Liver (tissue), 3 donors: ENCODE measurements at regions not wholly inside any gene's neighbourhood (a gene's known extent, or its start where the extent isn't known, plus 50 kb on each side); places are given as distances from the start of the nearest gene placed in this dataset.

Source experiments
- CTCF ChIP-seq: fragments of 150-350 bp; IDR thresholded peaks from 2 replicates; pipeline ENCODE4 v1.5.1; 2017; ENCODE audit warnings: improper control_type of control experiment, low read depth, low read length; ENCODE audit not compliant: missing input control
- RAD21 ChIP-seq, 2 donors: IDR thresholded peaks; 2 replicates each; pipeline ENCODE4 v1.6.1; 2016; ENCODE audit warnings: antibody characterized with exemption in 2 of 2, mild to moderate bottlenecking in 2 of 2
- RXRA ChIP-seq, 2 donors: IDR thresholded peaks; 2 replicates each; pipeline ENCODE4 v1.6.1; 2017 to 2018; ENCODE audit warnings: antibody characterized with exemption in 2 of 2, mild to moderate bottlenecking in 1 of 2
- SP1 ChIP-seq: IDR thresholded peaks from 2 replicates; pipeline ENCODE4 v1.6.1; 2018; ENCODE audit warnings: antibody characterized with exemption, mild to moderate bottlenecking
- YY1 ChIP-seq: IDR thresholded peaks from 2 replicates; pipeline ENCODE4 v1.6.1; 2016; ENCODE audit warnings: antibody characterized with exemption, mild to moderate bottlenecking
- TF ChIP-seq, protein P1 (sequence below): IDR thresholded peaks from 2 replicates; pipeline ENCODE4 v1.6.1; 2016; ENCODE audit warnings: antibody characterized with exemption, mild to moderate bottlenecking
- TF ChIP-seq, protein P2 (sequence below): IDR thresholded peaks from 2 replicates; pipeline ENCODE4 v1.6.1; 2016; ENCODE audit warnings: antibody characterized with exemption
- donor health status: healthy.
- donor health status: healthy.

GRCh38 chr4:101724093-101724492 is 66.4 kb upstream of the BANK1 start:
- TF ChIP-seq CTCF (no peak), SP1 (no peak), YY1 (no peak), RXRA (IDR thresholded peaks at IDR 0.05) (no peak), RAD21 (IDR thresholded peaks at IDR 0.05) (no peak)
- TF ChIP-seq, protein P1, sequence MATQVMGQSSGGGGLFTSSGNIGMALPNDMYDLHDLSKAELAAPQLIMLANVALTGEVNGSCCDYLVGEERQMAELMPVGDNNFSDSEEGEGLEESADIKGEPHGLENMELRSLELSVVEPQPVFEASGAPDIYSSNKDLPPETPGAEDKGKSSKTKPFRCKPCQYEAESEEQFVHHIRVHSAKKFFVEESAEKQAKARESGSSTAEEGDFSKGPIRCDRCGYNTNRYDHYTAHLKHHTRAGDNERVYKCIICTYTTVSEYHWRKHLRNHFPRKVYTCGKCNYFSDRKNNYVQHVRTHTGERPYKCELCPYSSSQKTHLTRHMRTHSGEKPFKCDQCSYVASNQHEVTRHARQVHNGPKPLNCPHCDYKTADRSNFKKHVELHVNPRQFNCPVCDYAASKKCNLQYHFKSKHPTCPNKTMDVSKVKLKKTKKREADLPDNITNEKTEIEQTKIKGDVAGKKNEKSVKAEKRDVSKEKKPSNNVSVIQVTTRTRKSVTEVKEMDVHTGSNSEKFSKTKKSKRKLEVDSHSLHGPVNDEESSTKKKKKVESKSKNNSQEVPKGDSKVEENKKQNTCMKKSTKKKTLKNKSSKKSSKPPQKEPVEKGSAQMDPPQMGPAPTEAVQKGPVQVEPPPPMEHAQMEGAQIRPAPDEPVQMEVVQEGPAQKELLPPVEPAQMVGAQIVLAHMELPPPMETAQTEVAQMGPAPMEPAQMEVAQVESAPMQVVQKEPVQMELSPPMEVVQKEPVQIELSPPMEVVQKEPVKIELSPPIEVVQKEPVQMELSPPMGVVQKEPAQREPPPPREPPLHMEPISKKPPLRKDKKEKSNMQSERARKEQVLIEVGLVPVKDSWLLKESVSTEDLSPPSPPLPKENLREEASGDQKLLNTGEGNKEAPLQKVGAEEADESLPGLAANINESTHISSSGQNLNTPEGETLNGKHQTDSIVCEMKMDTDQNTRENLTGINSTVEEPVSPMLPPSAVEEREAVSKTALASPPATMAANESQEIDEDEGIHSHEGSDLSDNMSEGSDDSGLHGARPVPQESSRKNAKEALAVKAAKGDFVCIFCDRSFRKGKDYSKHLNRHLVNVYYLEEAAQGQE = no peak
- TF ChIP-seq, protein P2, sequence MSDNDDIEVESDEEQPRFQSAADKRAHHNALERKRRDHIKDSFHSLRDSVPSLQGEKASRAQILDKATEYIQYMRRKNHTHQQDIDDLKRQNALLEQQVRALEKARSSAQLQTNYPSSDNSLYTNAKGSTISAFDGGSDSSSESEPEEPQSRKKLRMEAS = no peak
